Brain microvascular endothelial cell (primary cell): ENCODE measurements at regions not wholly inside any gene's neighbourhood (a gene's known extent, or its start where the extent isn't known, plus 50 kb on each side); places are given as distances from the start of the nearest gene placed in this dataset.

Experiments
- DNase-seq: peaks from one replicate; pipeline ENCODE4 v3.0.0-alpha.2; 2020
- H3K27ac ChIP-seq: fragments of 250-450 bp; sonication (Bioruptor Pico); 2 replicates; pipeline ENCODE4 v1.5.1; 2020; ENCODE audit warnings: mild to moderate bottlenecking, moderate library complexity
- H3K27me3 ChIP-seq: fragments of 250-450 bp; sonication (Bioruptor Pico); replicated peaks from 2 replicates; pipeline ENCODE4 v1.5.1; 2020; ENCODE audit warnings: mild to moderate bottlenecking
- H3K36me3 ChIP-seq: fragments of 250-450 bp; sonication (Bioruptor Pico); replicated peaks from 2 replicates; pipeline ENCODE4 v1.5.1; 2020; ENCODE audit warnings: mild to moderate bottlenecking
- H3K4me3 ChIP-seq: 2 replicates; pipeline ENCODE4 v1.5.1; 2011; ENCODE audit warnings: low read depth, mild to moderate bottlenecking, control low read depth, low read length, moderate library complexity
- in situ Hi-C: cut with HindIII; loops from 2 replicates; pipeline ENCODE4 v1.10.0; 2017; ENCODE audit warnings: low sequenced_read_pairs, low pct_ligation_motif_present
- TF ChIP-seq, protein P1 (sequence below): IDR thresholded peaks from 2 replicates; pipeline ENCODE4 v1.5.1; 2011; ENCODE audit warnings: low read depth, mild to moderate bottlenecking, moderate library complexity, low read length, control low read depth, inconsistent platforms; ENCODE audit errors: missing control alignments

DNA sequence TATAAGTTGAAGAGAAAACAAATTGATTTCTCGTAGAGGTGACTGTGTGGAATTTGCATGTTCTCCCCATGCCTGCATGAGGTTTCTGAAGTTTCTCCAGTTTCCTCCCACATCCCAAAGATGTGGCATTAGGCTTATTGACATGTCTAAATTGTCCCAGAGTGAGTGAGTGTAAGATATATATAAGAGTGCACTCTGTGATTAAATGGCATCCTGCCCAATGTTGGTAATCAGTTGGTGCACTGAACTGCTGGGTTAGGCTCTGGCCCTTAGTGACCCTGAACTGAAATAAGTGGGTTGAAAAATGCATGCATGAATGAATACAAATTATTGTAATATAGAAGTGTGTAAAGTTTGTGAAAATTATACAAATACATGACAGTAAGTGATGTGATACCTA, 1106.5 kb downstream of the TECRL start:
- TF ChIP-seq, protein P1, sequence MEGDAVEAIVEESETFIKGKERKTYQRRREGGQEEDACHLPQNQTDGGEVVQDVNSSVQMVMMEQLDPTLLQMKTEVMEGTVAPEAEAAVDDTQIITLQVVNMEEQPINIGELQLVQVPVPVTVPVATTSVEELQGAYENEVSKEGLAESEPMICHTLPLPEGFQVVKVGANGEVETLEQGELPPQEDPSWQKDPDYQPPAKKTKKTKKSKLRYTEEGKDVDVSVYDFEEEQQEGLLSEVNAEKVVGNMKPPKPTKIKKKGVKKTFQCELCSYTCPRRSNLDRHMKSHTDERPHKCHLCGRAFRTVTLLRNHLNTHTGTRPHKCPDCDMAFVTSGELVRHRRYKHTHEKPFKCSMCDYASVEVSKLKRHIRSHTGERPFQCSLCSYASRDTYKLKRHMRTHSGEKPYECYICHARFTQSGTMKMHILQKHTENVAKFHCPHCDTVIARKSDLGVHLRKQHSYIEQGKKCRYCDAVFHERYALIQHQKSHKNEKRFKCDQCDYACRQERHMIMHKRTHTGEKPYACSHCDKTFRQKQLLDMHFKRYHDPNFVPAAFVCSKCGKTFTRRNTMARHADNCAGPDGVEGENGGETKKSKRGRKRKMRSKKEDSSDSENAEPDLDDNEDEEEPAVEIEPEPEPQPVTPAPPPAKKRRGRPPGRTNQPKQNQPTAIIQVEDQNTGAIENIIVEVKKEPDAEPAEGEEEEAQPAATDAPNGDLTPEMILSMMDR, result no peak
- Histone ChIP-seq H3K36me3 (no peaks in the 10 kb centered on the region), H3K4me3 (no peak overlapping the region), H3K27me3 (no peaks in the 10 kb centered on the region), H3K27ac (no peak overlapping the region)
- in situ Hi-C loops, result no loop called here
- no peak for DNase-seq

DNA sequence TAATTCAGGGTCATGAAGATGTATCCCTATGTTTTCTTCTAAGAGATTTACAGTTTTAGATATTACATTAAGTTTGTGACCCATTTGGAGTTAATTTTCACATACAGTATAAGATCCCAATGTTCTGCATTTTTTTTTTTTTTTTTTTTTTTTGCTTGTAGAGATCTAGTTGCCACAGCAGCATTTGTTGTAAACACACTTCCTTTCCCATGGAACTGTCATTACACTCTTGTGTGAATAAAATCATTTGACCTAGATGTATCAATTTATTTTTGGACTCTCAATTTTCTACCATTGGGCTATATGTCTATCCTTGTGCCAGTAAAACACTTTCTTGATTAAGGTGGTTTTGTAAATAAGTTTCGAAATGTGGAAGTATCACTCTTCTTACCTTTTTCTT, 1107.2 kb downstream of the TECRL start:
- no peak overlapping the region for H3K4me3 ChIP-seq
- TF ChIP-seq, protein P1, result no peak
- H3K36me3 ChIP-seq, result no peaks in the 10 kb centered on the region
- no peak overlapping the region for H3K27ac ChIP-seq
- no peaks in the 10 kb centered on the region for H3K27me3 ChIP-seq
- no peak for DNase-seq
- in situ Hi-C loops, result no loop called here

DNA sequence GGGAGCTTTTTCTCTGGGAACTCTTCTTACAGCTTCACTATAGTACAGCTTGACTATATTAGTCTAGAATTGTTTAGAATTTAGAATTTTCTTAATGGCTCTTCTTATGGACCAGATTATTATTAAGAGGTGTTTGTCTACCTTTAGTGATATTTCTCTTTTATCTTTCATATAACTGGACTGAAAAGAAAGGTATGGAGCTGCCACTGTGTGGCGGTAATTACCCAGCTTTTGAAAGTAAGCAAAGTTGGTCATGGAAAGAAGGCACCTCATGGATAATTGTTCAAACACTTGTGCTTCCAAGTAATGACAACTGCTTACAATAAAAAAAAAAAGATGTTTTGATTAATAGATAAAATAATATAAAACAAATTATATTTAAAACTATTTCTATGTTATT, 1112.5 kb downstream of the TECRL start:
- TF ChIP-seq, protein P1, result no peak
- Histone ChIP-seq H3K27ac (no peak overlapping the region), H3K27me3 (no peaks in the 10 kb centered on the region), H3K4me3 (no peak overlapping the region), H3K36me3 (no peaks in the 10 kb centered on the region)
- DNase-seq, result no peak
- in situ Hi-C loops, result no loop called here

DNA sequence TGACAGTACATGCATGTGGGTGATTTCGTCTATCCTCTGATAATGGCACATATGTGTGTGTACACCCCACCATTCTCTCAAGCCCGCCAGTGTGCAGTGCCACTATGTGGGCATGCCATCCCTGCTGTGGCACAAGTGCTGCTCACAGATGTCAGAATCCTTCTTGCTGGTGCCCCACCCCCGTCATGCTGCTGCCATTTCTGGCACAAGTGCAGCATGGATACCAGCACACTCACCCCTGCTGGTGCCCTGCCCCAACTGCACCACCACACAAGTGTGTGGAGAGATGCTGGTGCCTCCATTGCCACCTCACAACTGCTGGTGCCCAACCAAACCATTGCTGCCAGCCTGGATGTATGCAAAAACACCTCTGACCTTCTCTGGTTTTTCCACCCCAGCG, 1133.8 kb downstream of the TECRL start:
- in situ Hi-C loops, result no loop called here
- TF ChIP-seq, protein P1, result no peak
- Histone ChIP-seq H3K4me3 (no peak overlapping the region), H3K27me3 (no peaks in the 10 kb centered on the region), H3K36me3 (no peaks in the 10 kb centered on the region), H3K27ac (no peak overlapping the region)
- DNase-seq, result no peak

DNA sequence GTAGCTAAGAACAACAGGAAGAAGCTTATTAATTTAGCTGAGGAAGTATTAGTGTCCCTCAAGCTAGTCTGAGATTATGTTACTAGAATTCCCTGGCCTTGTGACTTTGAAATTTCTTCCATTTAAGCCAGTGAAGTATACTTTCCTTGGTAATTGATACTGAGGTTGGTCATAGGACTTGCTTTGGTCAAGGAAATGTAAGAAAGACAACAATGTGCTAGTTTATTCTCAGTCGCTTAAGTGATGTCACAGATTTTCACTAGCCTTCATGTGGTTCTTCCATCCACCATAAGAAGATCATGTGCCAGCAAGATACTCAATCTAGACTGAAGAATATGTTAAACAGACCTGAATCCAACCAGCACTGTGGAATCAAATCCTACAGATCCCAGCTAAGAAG, 1140.1 kb downstream of the TECRL start:
- no peak for DNase-seq
- H3K36me3 ChIP-seq, result no peaks in the 10 kb centered on the region
- TF ChIP-seq, protein P1, result no peak
- H3K27ac ChIP-seq, result no peak overlapping the region
- no peaks in the 10 kb centered on the region for H3K27me3 ChIP-seq
- no peak overlapping the region for H3K4me3 ChIP-seq
- in situ Hi-C loops, result no loop called here

DNA sequence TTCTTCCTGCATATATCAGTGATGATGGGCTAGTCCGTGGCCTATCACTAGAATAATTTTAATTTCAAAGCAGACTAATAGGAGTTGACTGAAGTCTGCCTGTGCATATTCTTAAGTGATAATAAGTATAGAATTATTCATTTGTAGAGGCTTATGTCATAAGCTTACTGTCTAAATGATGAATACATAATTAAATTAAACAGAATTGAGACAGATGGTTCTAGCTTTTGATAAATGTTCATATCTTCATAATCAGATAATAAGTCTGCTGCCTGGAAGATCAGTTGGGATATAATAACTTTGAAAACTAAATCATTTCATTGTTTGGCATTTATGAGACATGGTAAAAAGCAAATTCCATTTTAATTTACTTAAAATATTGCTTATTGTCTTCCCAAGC, 1175.6 kb downstream of the TECRL start:
- H3K27me3 ChIP-seq, result no peaks in the 10 kb centered on the region
- in situ Hi-C loops, result no loop called here
- no peak overlapping the region for H3K4me3 ChIP-seq
- TF ChIP-seq, protein P1, result no peak
- H3K27ac ChIP-seq, result no peak overlapping the region
- H3K36me3 ChIP-seq, result no peaks in the 10 kb centered on the region
- no peak for DNase-seq
